OCI-LY1 (cell line): ENCODE measurements at regions not wholly inside any gene's neighbourhood (a gene's known extent, or its start where the extent isn't known, plus 50 kb on each side); places are given as distances from the start of the nearest gene placed in this dataset.

ENCODE experiments used
- H2AFZ ChIP-seq: fragments of 200-600 bp; sonication (generic), shearing (Covaris generic); 2 replicates; pipeline ENCODE4 v1.6.0; 2014; ENCODE audit warnings: antibody characterized with exemption, mild to moderate bottlenecking, low read length
- H3F3A ChIP-seq: fragments of 200-600 bp; sonication (generic), shearing (Covaris generic); 2 replicates; pipeline ENCODE4 v1.6.0; 2014; ENCODE audit warnings: mild to moderate bottlenecking, antibody characterized with exemption, low read length, moderate library complexity; ENCODE audit not compliant: insufficient read depth
- H3K27ac ChIP-seq: fragments of 200-600 bp; sonication (generic); 2 replicates; pipeline ENCODE4 v1.5.1; 2014; ENCODE audit warnings: low read length, mixed run types, mild to moderate bottlenecking, low read depth; ENCODE audit not compliant: poor library complexity, severe bottlenecking
- H3K27me3 ChIP-seq: fragments of 200-600 bp; sonication (generic); 2 replicates; pipeline ENCODE4 v1.6.0; 2014; ENCODE audit warnings: antibody characterized with exemption, mild to moderate bottlenecking, low read length, moderate library complexity; ENCODE audit not compliant: insufficient read depth
- H3K36me3 ChIP-seq: fragments of 200-600 bp; sonication (generic); 2 replicates; pipeline ENCODE4 v1.6.1; 2014; ENCODE audit warnings: mild to moderate bottlenecking, antibody characterized with exemption, low read length, moderate library complexity, mixed read lengths; ENCODE audit not compliant: insufficient read depth
- H3K4me1 ChIP-seq: fragments of 200-600 bp; sonication (generic); 2 replicates; pipeline ENCODE4 v1.5.1; 2014; ENCODE audit warnings: mild to moderate bottlenecking, low read length, moderate library complexity; ENCODE audit not compliant: insufficient read depth, severe bottlenecking
- H3K4me2 ChIP-seq: fragments of 200-600 bp; sonication (generic), shearing (Covaris generic); 2 replicates; pipeline ENCODE4 v1.6.1; 2014; ENCODE audit warnings: low read length
- H3K4me3 ChIP-seq: fragments of 200-600 bp; sonication (generic); 2 replicates; pipeline ENCODE4 v1.5.1; 2014; ENCODE audit warnings: low read length, low read depth, mild to moderate bottlenecking, mixed read lengths; ENCODE audit not compliant: poor library complexity, severe bottlenecking
- H3K79me2 ChIP-seq: fragments of 200-600 bp; shearing (Covaris generic); 2 replicates; pipeline ENCODE4 v1.6.1; 2016; ENCODE audit warnings: mixed run types, low read length, mixed read lengths; ENCODE audit not compliant: insufficient read depth
- H3K9ac ChIP-seq: fragments of 200-600 bp; sonication (generic), shearing (Covaris generic); 2 replicates; pipeline ENCODE4 v1.6.1; 2014; ENCODE audit warnings: mild to moderate bottlenecking, low read length, mixed read lengths
- H3K9me2 ChIP-seq: fragments of 200-600 bp; sonication (generic), shearing (Covaris generic); 2 replicates; pipeline ENCODE4 v1.6.1; 2014; ENCODE audit warnings: low read depth, mild to moderate bottlenecking, low read length, mixed read lengths
- H3K9me3 ChIP-seq: fragments of 200-600 bp; shearing (Covaris generic); 2 replicates; pipeline ENCODE4 v1.6.1; 2014; ENCODE audit warnings: low read length, mixed read lengths
- H4K20me1 ChIP-seq: fragments of 200-600 bp; sonication (generic), shearing (Covaris generic); 2 replicates; pipeline ENCODE4 v1.6.0; 2016; ENCODE audit warnings: mild to moderate bottlenecking, low read length; ENCODE audit not compliant: insufficient read depth
- CTCF ChIP-seq: fragments of 200-600 bp; sonication (generic), shearing (Covaris generic); IDR thresholded peaks from 2 replicates; pipeline ENCODE4 v1.5.1; 2017; ENCODE audit warnings: mild to moderate bottlenecking, antibody characterized with exemption, low read length, moderate library complexity, mixed read lengths
- EZH2 ChIP-seq: fragments of 200-600 bp; sonication (generic), shearing (Covaris generic); IDR thresholded peaks from 2 replicates; pipeline ENCODE4 v1.8.0; 2017; ENCODE audit warnings: borderline replicate concordance, mixed run types, mild to moderate bottlenecking, antibody characterized with exemption, low read length, moderate library complexity, mixed read lengths

- H4K20me1 ChIP-seq: no peaks in the 10 kb centered on the region
- H3K4me3 ChIP-seq: no peak overlapping the region
- H3K9me2 ChIP-seq: no peaks in the 10 kb centered on the region
- H3K9ac ChIP-seq: no peak overlapping the region
- H3K36me3 ChIP-seq: no peaks in the 10 kb centered on the region
- H3F3A ChIP-seq: no peaks in the 10 kb centered on the region
- H3K79me2 ChIP-seq: no peaks in the 10 kb centered on the region
- H3K4me2 ChIP-seq: peak overlapping the region; percentile 48; the same call in 1 of the 2 replicates
- TF ChIP-seq EZH2: no peak
- TF ChIP-seq CTCF: peak; percentile 43
- no peaks in the 10 kb centered on the region for H3K4me1 ChIP-seq
- no peak overlapping the region for H3K27ac ChIP-seq
- H3K9me3 ChIP-seq: no peaks in the 10 kb centered on the region
- no peaks in the 10 kb centered on the region; the same call in 1 of the 2 replicates for H3K27me3 ChIP-seq
- no peak overlapping the region for H2AFZ ChIP-seq
Measured at GRCh38 chr9:95574176-95574575, 57.4 kb upstream of the PTCH1 start.

GRCh38 chr9:95573463-95573862 is 56.7 kb upstream of the PTCH1 start:
- no peaks in the 10 kb centered on the region; the same call in 1 of the 2 replicates for H3K27me3 ChIP-seq

GRCh38 chr9:95572381-95573151 is 55.8 kb upstream of the PTCH1 start:
- no peaks in the 10 kb centered on the region for H4K20me1 ChIP-seq
- no peak for TF ChIP-seq CTCF
- TF ChIP-seq EZH2: no peak

More at GRCh38 chr9:95573463-95573862, 56.7 kb upstream of the PTCH1 start:
- Histone ChIP-seq H3F3A (no peaks in the 10 kb centered on the region), H3K4me2 (no peak overlapping the region), H3K9me2 (no peaks in the 10 kb centered on the region), H3K9ac (no peak overlapping the region), H3K79me2 (no peaks in the 10 kb centered on the region), H3K4me1 (no peaks in the 10 kb centered on the region), H3K36me3 (no peaks in the 10 kb centered on the region), H2AFZ (no peak overlapping the region), H3K9me3 (no peaks in the 10 kb centered on the region), H4K20me1 (no peaks in the 10 kb centered on the region), H3K4me3 (no peak overlapping the region), H3K27ac (no peak overlapping the region)
- TF ChIP-seq EZH2 (no peak), CTCF (no peak)

More at GRCh38 chr9:95572381-95573151, 55.8 kb upstream of the PTCH1 start:
- no peak overlapping the region for H3K9ac ChIP-seq
- no peaks in the 10 kb centered on the region for H3K9me3 ChIP-seq
- no peak overlapping the region for H3K4me3 ChIP-seq
- H3K27ac ChIP-seq: no peak overlapping the region
- H3K9me2 ChIP-seq: no peaks in the 10 kb centered on the region
- H3K27me3 ChIP-seq: no peaks in the 10 kb centered on the region
- no peaks in the 10 kb centered on the region for H3K36me3 ChIP-seq
- no peaks in the 10 kb centered on the region for H3K4me1 ChIP-seq
- no peaks in the 10 kb centered on the region for H3F3A ChIP-seq
- no peak overlapping the region for H3K4me2 ChIP-seq
- H2AFZ ChIP-seq: no peak overlapping the region
- H3K79me2 ChIP-seq: no peaks in the 10 kb centered on the region
